GM06990 (cell line): ENCODE measurements at regions not wholly inside any gene's neighbourhood (a gene's known extent, or its start where the extent isn't known, plus 50 kb on each side); places are given as distances from the start of the nearest gene placed in this dataset.
"Not testable (repeated sequence)": the region's sequence is repeated elsewhere in the genome, so short reads cannot be mapped to it uniquely, and the experiment has no call there.

Experiments
- DNase-seq: peaks from one replicate; pipeline ENCODE4 v3.0.0-alpha.2; 2011; ENCODE audit not compliant: insufficient read length; ENCODE audit errors: extremely low read depth
- H3K27me3 ChIP-seq: replicated peaks from 2 replicates; pipeline ENCODE4 v1.6.0; 2011; ENCODE audit warnings: low read length; ENCODE audit not compliant: control insufficient read depth, insufficient read depth
- H3K36me3 ChIP-seq: 2 replicates; pipeline ENCODE4 v1.5.1; 2011; ENCODE audit warnings: low read length; ENCODE audit not compliant: control insufficient read depth, insufficient read depth
- H3K4me3 ChIP-seq: replicated peaks from 2 replicates; pipeline ENCODE4 v1.5.1; 2011; ENCODE audit warnings: low read depth, mild to moderate bottlenecking, control low read depth, low read length
- TF ChIP-seq, protein P1 (sequence below): IDR thresholded peaks from 2 replicates; pipeline ENCODE4 v1.5.1; 2011; ENCODE audit warnings: low read length, control low read depth, mild to moderate bottlenecking, inconsistent platforms; ENCODE audit not compliant: insufficient read depth, poor library complexity, severe bottlenecking

DNA sequence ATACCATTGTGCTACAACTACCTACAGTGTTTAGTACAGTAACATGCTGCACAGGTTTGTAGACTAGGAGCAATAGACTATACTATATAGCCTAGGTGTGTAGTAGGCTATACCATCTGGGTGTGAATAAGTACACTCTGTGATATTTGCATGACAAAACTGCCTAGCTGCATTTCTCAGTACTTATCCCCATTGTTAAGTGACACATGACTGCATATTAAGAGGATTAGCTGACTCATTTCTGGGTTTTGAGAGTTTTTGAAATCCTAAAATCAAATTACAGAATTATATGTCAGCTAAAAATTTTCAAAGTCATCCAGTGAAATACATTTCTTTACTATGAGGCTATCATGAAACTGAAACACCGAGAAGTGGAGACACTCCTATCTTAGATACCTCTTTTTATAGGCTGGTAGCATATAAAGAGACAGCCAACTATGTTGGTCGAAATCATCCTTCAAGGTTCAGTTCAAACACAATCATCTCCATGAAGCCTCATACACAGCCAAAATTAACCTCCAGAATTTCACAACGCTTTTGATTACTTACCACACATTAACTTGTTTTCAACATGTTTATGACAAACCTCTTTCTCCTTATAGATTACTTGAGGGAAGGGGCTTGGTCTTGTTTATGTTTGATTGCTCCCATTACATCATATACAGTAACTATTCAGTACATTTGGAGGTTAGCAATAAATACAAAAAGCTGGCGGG, 89.8 kb upstream of the ANK3 start:
- Histone ChIP-seq H3K27me3 (no peaks in the 10 kb centered on the region), H3K36me3 (no peaks in the 10 kb centered on the region), H3K4me3 (no peak overlapping the region)
- DNase-seq, result peak; percentile 13
- TF ChIP-seq, protein P1, sequence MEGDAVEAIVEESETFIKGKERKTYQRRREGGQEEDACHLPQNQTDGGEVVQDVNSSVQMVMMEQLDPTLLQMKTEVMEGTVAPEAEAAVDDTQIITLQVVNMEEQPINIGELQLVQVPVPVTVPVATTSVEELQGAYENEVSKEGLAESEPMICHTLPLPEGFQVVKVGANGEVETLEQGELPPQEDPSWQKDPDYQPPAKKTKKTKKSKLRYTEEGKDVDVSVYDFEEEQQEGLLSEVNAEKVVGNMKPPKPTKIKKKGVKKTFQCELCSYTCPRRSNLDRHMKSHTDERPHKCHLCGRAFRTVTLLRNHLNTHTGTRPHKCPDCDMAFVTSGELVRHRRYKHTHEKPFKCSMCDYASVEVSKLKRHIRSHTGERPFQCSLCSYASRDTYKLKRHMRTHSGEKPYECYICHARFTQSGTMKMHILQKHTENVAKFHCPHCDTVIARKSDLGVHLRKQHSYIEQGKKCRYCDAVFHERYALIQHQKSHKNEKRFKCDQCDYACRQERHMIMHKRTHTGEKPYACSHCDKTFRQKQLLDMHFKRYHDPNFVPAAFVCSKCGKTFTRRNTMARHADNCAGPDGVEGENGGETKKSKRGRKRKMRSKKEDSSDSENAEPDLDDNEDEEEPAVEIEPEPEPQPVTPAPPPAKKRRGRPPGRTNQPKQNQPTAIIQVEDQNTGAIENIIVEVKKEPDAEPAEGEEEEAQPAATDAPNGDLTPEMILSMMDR, result no peak

DNA sequence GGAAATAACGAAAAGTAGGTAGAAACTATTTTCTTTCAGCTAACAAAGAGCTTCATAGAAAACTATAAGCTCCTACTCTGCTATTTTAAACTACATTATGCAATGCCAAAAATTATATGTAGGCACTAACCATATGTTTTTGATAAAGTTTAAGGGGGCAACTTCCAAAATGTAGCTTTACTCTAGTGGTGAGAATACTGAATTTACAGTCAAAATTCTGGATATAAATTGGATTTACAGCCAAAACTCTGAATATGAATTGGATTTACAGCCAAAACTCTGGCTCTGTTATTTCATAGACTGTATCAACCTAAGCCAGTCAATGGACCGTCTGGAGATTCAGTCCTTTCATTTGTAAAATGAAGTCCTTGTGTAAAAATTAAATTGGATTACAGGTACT, 86.8 kb upstream of the ANK3 start:
- Histone ChIP-seq H3K36me3 (no peaks in the 10 kb centered on the region), H3K27me3 (no peaks in the 10 kb centered on the region), H3K4me3 (no peak overlapping the region)
- DNase-seq, result no peak
- TF ChIP-seq, protein P1, result no peak

DNA sequence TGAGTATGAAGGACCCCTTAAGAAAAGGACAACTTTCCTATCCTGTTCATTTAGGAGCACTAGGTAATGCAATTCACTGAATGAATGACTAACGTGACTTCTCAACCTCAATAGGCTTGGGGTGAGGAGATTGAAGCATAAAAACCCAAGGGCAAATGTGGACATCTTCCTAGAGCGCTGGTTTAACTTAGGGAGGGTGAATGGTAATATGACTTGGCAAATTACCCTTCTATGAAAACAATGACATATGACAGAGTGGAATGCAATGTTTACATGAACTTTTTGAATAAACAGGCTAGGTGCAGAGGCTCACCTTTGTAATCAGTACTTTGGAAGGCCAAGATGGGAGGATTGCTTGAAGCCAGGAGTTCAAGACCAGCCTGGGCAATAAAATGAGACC, 83.9 kb upstream of the ANK3 start:
- Histone ChIP-seq H3K36me3 (no peaks in the 10 kb centered on the region), H3K27me3 (no peaks in the 10 kb centered on the region), H3K4me3 (no peak overlapping the region)
- TF ChIP-seq, protein P1, result no peak
- DNase-seq, result no peak

DNA sequence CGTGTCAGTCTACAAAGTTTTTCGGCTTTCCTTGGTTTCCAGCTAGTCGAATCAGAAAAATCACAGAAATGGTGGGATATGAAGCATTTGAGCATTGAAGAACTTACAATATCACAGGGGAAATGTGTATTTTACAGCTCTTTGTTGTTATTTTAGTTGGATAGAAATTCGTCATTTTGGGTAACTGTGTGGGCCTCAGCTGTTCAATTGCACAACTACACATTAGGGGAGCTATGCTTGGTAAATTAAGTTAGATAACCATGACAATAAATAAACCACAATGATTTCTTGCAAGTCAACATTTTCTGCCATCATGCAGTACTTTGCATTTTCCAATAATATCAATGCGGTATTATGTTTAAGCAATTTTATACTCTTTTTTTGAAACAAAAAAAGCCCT, 80.4 kb upstream of the ANK3 start:
- H3K4me3 ChIP-seq, result no peak overlapping the region
- TF ChIP-seq, protein P1, result no peak
- no peaks in the 10 kb centered on the region for H3K36me3 ChIP-seq
- no peak for DNase-seq
- H3K27me3 ChIP-seq, result no peaks in the 10 kb centered on the region

DNA sequence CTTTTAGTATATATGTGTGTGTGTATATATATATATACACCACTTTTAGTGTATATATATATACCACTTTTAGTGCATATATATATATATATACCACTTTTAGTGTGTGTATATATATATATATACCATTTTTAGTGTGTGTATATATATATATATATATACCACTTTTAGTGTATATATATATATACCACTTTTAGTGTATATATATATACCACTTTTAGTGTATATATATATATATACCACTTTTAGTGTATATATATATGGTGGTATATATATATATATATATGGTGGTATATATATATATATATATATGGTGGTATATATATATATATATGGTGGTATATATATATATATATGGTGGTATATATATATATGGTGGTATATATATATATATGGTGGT, 79.5 kb upstream of the ANK3 start:
- not testable (repeated sequence) for H3K4me3 ChIP-seq, H3K27me3 ChIP-seq, DNase-seq, H3K36me3 ChIP-seq

DNA sequence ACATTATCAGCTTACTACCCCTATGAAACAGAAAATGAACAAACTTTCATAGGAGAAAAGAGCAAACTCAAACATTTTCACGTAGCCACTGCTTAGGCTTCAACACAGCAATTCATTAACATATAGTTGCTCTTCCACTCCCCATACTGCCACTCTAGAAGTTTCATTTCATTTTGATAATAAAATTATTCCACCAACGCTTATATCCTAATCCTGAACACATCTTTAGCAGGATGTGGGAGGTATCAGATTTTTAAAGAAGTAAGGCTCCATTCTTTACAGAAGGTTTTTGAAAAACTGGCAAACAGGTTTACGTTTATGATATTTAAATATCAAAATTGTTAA, 77.5 kb upstream of the ANK3 start:
- H3K4me3 ChIP-seq, result no peak overlapping the region
- TF ChIP-seq, protein P1, result no peak
- no peak for DNase-seq
- no peaks in the 10 kb centered on the region for H3K36me3 ChIP-seq
- H3K27me3 ChIP-seq, result no peaks in the 10 kb centered on the region
